D721Med (cell line): ENCODE measurements at regions not wholly inside any gene's neighbourhood (a gene's known extent, or its start where the extent isn't known, plus 50 kb on each side); places are given as distances from the start of the nearest gene placed in this dataset.

Experiments used
- DNase-seq: peaks from one replicate; pipeline ENCODE4 v3.0.0; 2011; ENCODE audit warnings: low spot score; ENCODE audit not compliant: insufficient read length
- FAIRE-seq: peaks from 2 replicates; lab custom pipeline; 2011; peaks lifted over from hg19 to GRCh38; lab: Jason Lieb, UNC
- TF ChIP-seq, protein P1 (sequence below): IDR thresholded peaks from 2 replicates; pipeline ENCODE4 v1.5.1; 2012; ENCODE audit warnings: mild to moderate bottlenecking, control low read depth; ENCODE audit not compliant: insufficient read depth; ENCODE audit errors: missing control alignments

GRCh38 chr10:129329385-129330055 is 137.5 kb upstream of the MGMT start:
- TF ChIP-seq, protein P1, sequence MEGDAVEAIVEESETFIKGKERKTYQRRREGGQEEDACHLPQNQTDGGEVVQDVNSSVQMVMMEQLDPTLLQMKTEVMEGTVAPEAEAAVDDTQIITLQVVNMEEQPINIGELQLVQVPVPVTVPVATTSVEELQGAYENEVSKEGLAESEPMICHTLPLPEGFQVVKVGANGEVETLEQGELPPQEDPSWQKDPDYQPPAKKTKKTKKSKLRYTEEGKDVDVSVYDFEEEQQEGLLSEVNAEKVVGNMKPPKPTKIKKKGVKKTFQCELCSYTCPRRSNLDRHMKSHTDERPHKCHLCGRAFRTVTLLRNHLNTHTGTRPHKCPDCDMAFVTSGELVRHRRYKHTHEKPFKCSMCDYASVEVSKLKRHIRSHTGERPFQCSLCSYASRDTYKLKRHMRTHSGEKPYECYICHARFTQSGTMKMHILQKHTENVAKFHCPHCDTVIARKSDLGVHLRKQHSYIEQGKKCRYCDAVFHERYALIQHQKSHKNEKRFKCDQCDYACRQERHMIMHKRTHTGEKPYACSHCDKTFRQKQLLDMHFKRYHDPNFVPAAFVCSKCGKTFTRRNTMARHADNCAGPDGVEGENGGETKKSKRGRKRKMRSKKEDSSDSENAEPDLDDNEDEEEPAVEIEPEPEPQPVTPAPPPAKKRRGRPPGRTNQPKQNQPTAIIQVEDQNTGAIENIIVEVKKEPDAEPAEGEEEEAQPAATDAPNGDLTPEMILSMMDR: no peak
- no peak for DNase-seq
- FAIRE-seq: no peak

DNA sequence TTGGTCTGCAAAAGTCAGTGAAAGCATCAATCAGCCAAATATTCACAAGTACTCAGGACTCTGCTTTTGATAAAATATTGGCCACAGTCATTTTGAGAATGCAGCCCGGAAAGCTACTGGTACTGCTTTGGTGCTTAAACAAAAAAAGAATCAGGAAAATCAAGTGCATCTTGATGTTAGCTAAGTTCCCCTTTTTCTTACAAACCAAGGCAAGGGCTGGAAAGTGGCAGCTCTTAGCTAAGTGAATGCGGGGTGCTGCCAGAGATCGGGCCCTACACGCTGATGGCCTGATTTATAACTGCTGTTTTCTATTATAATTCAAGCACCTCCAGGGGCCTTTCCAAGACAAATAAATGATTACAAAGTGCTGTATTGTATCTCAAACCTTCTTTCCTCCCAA is 136.8 kb upstream of the MGMT start:
- FAIRE-seq (no peak), DNase-seq (no peak)
- TF ChIP-seq, protein P1: no peak

- TF ChIP-seq, protein P1: no peak
- FAIRE-seq: no peak
- DNase-seq: no peak
These were observed 135.7 kb upstream of the MGMT start for GRCh38 chr10:129331207-129331838.

DNA sequence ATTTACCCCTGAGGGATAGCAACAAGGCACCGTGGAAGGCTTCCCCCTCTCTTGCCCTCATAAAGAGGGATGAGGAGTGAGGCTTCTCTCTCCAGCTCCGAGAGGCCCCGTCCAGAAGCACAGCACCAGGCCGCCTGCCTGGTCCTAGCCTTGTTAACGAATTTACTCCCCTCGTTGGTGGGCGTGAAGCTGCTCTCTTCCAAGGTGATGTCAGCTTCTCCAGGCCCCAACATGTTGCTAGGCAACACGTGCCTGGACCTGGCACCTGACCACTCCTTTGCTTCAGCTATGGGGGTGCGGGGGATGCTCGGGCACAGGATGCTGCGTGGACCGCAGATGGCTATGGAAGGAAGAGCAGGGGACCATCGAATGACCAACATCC is 135.2 kb upstream of the MGMT start:
- TF ChIP-seq, protein P1: no peak
- DNase-seq (no peak), FAIRE-seq (no peak)

DNA sequence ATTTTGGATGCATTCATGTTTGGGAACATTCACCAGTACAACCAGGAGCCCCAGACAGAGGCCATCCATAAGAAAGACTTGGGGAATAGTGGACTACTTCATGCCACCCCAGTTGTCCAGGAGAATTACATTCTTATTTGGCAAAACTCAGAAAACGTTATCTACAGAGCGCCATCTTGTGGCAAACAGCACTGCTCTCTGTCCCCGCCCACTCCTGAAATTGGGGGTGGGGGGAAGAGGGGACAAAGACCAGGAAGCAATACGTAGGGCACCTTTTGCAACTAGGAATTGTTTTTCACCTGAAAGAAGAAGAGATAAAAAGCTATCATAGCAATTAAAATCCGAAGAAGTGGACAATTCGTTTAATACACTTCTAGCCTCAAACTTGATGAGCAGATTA is 134.6 kb upstream of the MGMT start:
- TF ChIP-seq, protein P1: peak; percentile 49
- DNase-seq: no peak
- no peak for FAIRE-seq

GRCh38 chr10:129333706-129334105 is 133.3 kb upstream of the MGMT start:
- TF ChIP-seq, protein P1: no peak
- FAIRE-seq (no peak), DNase-seq (no peak)

- DNase-seq (no peak), FAIRE-seq (no peak)
- TF ChIP-seq, protein P1: no peak
These were observed 132.8 kb upstream of the MGMT start for GRCh38 chr10:129334266-129334665.
